Parathyroid adenoma (tissue), 2 donors: ENCODE measurements at regions not wholly inside any gene's neighbourhood (a gene's known extent, or its start where the extent isn't known, plus 50 kb on each side); places are given as distances from the start of the nearest gene placed in this dataset.

Experiments
- H2AFZ ChIP-seq: fragments of 300-600 bp; sonication (generic); one replicate; pipeline ENCODE4 v1.7.0; 2017; ENCODE audit warnings: antibody characterized with exemption, mild to moderate bottlenecking
- H3K27ac ChIP-seq: fragments of 300-600 bp; sonication (generic); one replicate; pipeline ENCODE4 v1.7.0; 2017
- H3K27me3 ChIP-seq: fragments of 300-600 bp; sonication (generic); one replicate; pipeline ENCODE4 v1.7.0; 2017; ENCODE audit warnings: low read length; ENCODE audit not compliant: control insufficient read depth, insufficient read depth
- H3K36me3 ChIP-seq: fragments of 300-600 bp; sonication (generic); one replicate; pipeline ENCODE4 v1.7.0; 2017; ENCODE audit warnings: low read length; ENCODE audit not compliant: control insufficient read depth, insufficient read depth
- H3K4me1 ChIP-seq: fragments of 300-600 bp; sonication (generic); one replicate; pipeline ENCODE4 v1.7.0; 2017; ENCODE audit warnings: control low read depth
- H3K4me2 ChIP-seq: fragments of 300-600 bp; sonication (generic); one replicate; pipeline ENCODE4 v1.7.0; 2017; ENCODE audit warnings: low read length
- H3K4me3 ChIP-seq: fragments of 300-600 bp; sonication (generic); one replicate; pipeline ENCODE4 v1.7.0; 2017; ENCODE audit warnings: low read depth, low read length
- H3K79me2 ChIP-seq: fragments of 300-600 bp; sonication (generic); one replicate; pipeline ENCODE4 v1.7.0; 2017; ENCODE audit warnings: control low read depth
- H3K9ac ChIP-seq: fragments of 300-600 bp; sonication (generic); one replicate; pipeline ENCODE4 v1.7.0; 2017; ENCODE audit warnings: mild to moderate bottlenecking
- H3K9me3 ChIP-seq: fragments of 300-600 bp; sonication (generic); one replicate; pipeline ENCODE4 v1.7.0; 2017; ENCODE audit warnings: low read length; ENCODE audit not compliant: control insufficient read depth
- TF ChIP-seq, protein P1 (sequence below): fragments of 300-600 bp; sonication (generic); IDR thresholded peaks from one replicate; pipeline ENCODE4 v1.7.0; 2017; ENCODE audit warnings: antibody characterized with exemption, mild to moderate bottlenecking
- donor health status: primary hyperparathyroidism.

DNA sequence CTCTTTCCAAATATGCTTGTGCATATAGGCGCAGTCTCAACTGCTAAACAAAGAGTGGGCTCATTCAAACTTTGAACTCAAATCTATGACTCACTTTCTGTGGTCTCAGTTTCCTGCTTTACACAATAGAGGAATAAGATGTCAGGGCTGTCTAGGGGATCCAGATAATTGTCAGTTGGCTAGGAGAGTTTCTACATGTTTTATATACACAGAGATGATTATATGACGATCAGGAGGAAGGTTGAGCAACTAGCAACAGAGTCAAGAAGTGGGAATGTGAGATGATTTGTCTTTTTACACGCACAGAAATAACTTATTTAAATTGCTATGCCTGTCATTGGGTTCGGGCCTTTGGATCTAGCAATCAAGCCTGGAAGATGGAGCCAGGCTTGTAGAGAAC, 299.4 kb upstream of the LYPLAL1 start:
- no peaks in the 10 kb centered on the region for H3K79me2 ChIP-seq
- H3K9me3 ChIP-seq, result no peaks in the 10 kb centered on the region
- no peak overlapping the region for H3K4me3 ChIP-seq
- no peak overlapping the region for H3K27ac ChIP-seq
- no peak overlapping the region for H2AFZ ChIP-seq
- H3K36me3 ChIP-seq, result no peaks in the 10 kb centered on the region
- H3K4me1 ChIP-seq, result no peaks in the 10 kb centered on the region
- TF ChIP-seq, protein P1, sequence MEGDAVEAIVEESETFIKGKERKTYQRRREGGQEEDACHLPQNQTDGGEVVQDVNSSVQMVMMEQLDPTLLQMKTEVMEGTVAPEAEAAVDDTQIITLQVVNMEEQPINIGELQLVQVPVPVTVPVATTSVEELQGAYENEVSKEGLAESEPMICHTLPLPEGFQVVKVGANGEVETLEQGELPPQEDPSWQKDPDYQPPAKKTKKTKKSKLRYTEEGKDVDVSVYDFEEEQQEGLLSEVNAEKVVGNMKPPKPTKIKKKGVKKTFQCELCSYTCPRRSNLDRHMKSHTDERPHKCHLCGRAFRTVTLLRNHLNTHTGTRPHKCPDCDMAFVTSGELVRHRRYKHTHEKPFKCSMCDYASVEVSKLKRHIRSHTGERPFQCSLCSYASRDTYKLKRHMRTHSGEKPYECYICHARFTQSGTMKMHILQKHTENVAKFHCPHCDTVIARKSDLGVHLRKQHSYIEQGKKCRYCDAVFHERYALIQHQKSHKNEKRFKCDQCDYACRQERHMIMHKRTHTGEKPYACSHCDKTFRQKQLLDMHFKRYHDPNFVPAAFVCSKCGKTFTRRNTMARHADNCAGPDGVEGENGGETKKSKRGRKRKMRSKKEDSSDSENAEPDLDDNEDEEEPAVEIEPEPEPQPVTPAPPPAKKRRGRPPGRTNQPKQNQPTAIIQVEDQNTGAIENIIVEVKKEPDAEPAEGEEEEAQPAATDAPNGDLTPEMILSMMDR, result no peak
- H3K27me3 ChIP-seq, result no peaks in the 10 kb centered on the region
- no peak overlapping the region for H3K9ac ChIP-seq
- H3K4me2 ChIP-seq, result no peak overlapping the region

DNA sequence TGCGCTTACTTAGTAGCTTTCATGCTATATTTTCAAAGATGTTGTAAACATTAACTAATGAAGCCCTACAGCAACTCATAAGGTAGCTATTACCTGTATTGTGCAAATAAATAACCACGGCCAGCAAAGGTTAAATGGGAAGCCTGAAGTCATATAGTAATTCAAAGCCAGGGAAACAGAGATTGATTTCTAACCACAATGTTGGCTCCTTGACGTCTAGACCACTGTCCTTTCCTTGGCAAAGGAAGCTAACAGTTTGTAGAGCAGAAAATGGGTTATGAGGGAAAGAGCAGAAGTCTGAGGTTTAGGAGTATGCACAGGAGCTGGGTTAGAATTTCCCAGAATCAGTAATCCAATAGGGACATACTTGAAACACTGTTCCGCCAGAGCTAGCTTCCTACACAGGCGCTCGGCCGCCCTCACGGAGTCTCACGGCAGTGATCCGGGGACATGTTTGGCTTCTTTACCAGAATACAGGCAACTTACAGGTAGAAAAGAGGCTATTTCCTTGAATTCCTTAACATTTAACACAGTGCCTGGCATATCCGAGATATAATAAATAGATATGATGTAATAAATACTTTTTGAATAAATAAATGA, 298.8 kb upstream of the LYPLAL1 start:
- Histone ChIP-seq H3K9ac (no peak overlapping the region), H3K9me3 (no peaks in the 10 kb centered on the region), H3K79me2 (no peaks in the 10 kb centered on the region), H2AFZ (no peak overlapping the region), H3K4me3 (no peak overlapping the region), H3K4me1 (no peaks in the 10 kb centered on the region), H3K36me3 (no peaks in the 10 kb centered on the region), H3K27ac (no peak overlapping the region), H3K27me3 (no peaks in the 10 kb centered on the region), H3K4me2 (no peak overlapping the region)
- TF ChIP-seq, protein P1, result no peak

DNA sequence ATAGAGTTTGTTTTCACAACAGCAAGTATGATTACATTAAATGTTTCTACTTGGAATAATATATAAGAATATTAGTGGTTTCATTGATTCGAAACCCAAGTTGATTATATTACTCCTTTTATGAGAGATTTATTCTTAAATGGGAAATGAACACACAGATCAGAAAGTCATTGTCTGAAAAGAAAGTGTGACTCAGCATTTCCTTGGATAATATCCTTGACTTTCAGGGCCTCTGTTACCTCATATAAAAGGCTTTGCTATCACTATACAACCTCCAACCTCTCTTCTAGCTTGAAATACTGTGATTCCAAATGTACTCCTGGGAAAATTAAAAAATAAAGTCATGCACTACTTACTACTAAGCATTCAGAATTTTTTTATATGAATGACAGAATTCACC, 295.3 kb upstream of the LYPLAL1 start:
- no peaks in the 10 kb centered on the region for H3K9me3 ChIP-seq
- no peak overlapping the region for H3K27ac ChIP-seq
- no peak overlapping the region for H2AFZ ChIP-seq
- TF ChIP-seq, protein P1, result no peak
- H3K4me2 ChIP-seq, result no peak overlapping the region
- no peaks in the 10 kb centered on the region for H3K36me3 ChIP-seq
- no peaks in the 10 kb centered on the region for H3K79me2 ChIP-seq
- no peak overlapping the region for H3K9ac ChIP-seq
- H3K4me3 ChIP-seq, result no peak overlapping the region
- no peaks in the 10 kb centered on the region for H3K27me3 ChIP-seq
- no peaks in the 10 kb centered on the region for H3K4me1 ChIP-seq

DNA sequence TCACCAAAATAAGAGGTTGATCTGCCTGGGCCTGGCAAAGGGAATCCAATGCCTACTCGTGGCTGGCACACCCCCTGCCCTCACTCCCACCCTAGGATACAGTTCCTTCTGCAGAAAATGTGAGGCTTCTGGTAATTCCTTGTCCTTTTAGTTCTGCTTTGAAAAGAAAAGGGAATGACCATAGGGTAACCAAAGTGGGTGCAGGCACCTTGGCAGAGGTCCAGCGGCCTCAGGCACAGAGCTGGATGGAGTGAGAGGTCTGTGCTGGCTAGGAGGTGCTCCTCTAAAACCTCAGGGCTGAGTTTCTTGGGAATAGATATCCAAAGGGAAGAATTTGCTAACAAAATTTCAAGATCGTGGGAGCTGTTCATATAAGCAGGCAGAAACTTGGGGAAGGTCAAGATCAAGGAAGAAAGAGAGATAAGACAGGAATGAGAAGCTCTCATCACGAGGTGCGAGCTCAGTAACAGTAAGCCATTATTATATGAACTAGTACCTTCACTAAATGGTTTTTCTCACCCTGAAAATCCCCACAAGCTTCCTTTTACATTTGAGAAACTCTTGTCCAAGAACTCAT, 293.1 kb upstream of the LYPLAL1 start:
- H3K27ac ChIP-seq, result no peak overlapping the region
- H3K4me3 ChIP-seq, result no peak overlapping the region
- no peak overlapping the region for H2AFZ ChIP-seq
- no peaks in the 10 kb centered on the region for H3K36me3 ChIP-seq
- no peaks in the 10 kb centered on the region for H3K4me1 ChIP-seq
- no peak overlapping the region for H3K9ac ChIP-seq
- no peaks in the 10 kb centered on the region for H3K79me2 ChIP-seq
- H3K4me2 ChIP-seq, result no peak overlapping the region
- TF ChIP-seq, protein P1, result no peak
- H3K27me3 ChIP-seq, result no peaks in the 10 kb centered on the region
- H3K9me3 ChIP-seq, result no peaks in the 10 kb centered on the region

DNA sequence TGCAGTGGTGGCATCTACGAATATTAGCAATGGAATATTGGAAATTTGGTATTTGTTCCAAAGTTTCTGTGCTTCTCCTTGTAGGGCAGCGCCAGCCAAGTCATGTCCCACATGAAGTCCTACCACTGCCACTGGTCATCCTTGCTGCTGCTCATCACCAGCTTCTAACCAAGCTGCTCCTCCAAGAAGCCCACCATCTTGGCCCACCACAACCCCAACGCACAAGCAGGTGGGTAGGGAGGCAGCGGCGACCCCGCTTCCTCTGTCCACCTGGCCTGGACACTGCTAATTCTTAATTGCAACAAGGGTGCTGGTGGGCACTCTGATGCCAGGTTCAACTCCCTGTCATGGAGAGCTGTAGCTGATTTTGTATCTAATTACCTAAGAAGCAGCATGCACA, 291.2 kb upstream of the LYPLAL1 start:
- TF ChIP-seq, protein P1, result no peak
- H3K4me2 ChIP-seq, result no peak overlapping the region
- no peak overlapping the region for H2AFZ ChIP-seq
- H3K4me1 ChIP-seq, result no peaks in the 10 kb centered on the region
- H3K9me3 ChIP-seq, result no peaks in the 10 kb centered on the region
- no peaks in the 10 kb centered on the region for H3K36me3 ChIP-seq
- H3K9ac ChIP-seq, result no peak overlapping the region
- no peak overlapping the region for H3K4me3 ChIP-seq
- H3K27me3 ChIP-seq, result no peaks in the 10 kb centered on the region
- H3K79me2 ChIP-seq, result no peaks in the 10 kb centered on the region
- no peak overlapping the region for H3K27ac ChIP-seq
